Keratinocyte (primary cell): ENCODE measurements at regions not wholly inside any gene's neighbourhood (a gene's known extent, or its start where the extent isn't known, plus 50 kb on each side); places are given as distances from the start of the nearest gene placed in this dataset.

Experiments
- DNase-seq: peaks from one replicate; pipeline ENCODE4 v3.0.0-alpha.2; 2011; ENCODE audit warnings: low read depth, missing footprints, low spot score
- FAIRE-seq: peaks from 2 replicates; lab custom pipeline; 2011; peaks lifted over from hg19 to GRCh38; lab: Jason Lieb, UNC
- H2AFZ ChIP-seq: 2 replicates; pipeline ENCODE4 v1.6.0; 2012; ENCODE audit warnings: low read length, control low read depth, inconsistent platforms; ENCODE audit not compliant: control insufficient read depth
- H3K27ac ChIP-seq: 2 replicates; pipeline ENCODE4 v1.5.1; 2011; ENCODE audit warnings: low read length; ENCODE audit not compliant: control insufficient read depth, insufficient read depth
- H3K27me3 ChIP-seq: 3 replicates; pipeline ENCODE4 v1.6.0; 2011; ENCODE audit warnings: low read length; ENCODE audit not compliant: control insufficient read depth, insufficient read depth; ENCODE audit errors: extremely low read depth
- H3K36me3 ChIP-seq, 2 experiments: 2 replicates in 1 of 2; 3 replicates in 1 of 2; pipeline ENCODE4 v1.5.1; 2011; ENCODE audit warnings: low read length in 2 of 2, mild to moderate bottlenecking in 1 of 2; ENCODE audit not compliant: control insufficient read depth in 2 of 2, insufficient read depth in 2 of 2; ENCODE audit errors: extremely low read depth in 1 of 2
- H3K4me1 ChIP-seq: 3 replicates; pipeline ENCODE4 v1.5.1; 2011; ENCODE audit warnings: low read length; ENCODE audit not compliant: control insufficient read depth, insufficient read depth; ENCODE audit errors: extremely low read depth
- H3K4me2 ChIP-seq: 3 replicates; pipeline ENCODE4 v1.6.0; 2011; ENCODE audit warnings: low read depth, low read length; ENCODE audit not compliant: control insufficient read depth, insufficient read depth; ENCODE audit errors: extremely low read depth
- H3K4me3 ChIP-seq, 3 experiments: fragments of 200-600 bp in 1 of 3; sonication (generic) in 1 of 3; 2 replicates in 2 of 3; 3 replicates in 1 of 3; pipeline ENCODE4 v1.5.1; 2011 to 2016; ENCODE audit warnings: low read length in 3 of 3, mild to moderate bottlenecking in 3 of 3, control low read depth in 2 of 3, inconsistent platforms in 1 of 3, low read depth in 1 of 3, mixed read lengths in 1 of 3, mixed run types in 1 of 3, moderate library complexity in 1 of 3; ENCODE audit not compliant: control insufficient read depth in 2 of 3, insufficient read depth in 2 of 3; ENCODE audit errors: extremely low read depth in 1 of 3
- H3K79me2 ChIP-seq: 2 replicates; pipeline ENCODE4 v1.6.0; 2012; ENCODE audit warnings: low read length; ENCODE audit not compliant: control insufficient read depth, insufficient read depth
- H3K9ac ChIP-seq: 3 replicates; pipeline ENCODE4 v1.6.0; 2011; ENCODE audit warnings: low read length; ENCODE audit not compliant: control insufficient read depth, insufficient read depth; ENCODE audit errors: extremely low read depth
- H3K9me1 ChIP-seq: 3 replicates; pipeline ENCODE4 v1.6.0; 2011; ENCODE audit warnings: low read length; ENCODE audit not compliant: control insufficient read depth, insufficient read depth; ENCODE audit errors: extremely low read depth
- H3K9me3 ChIP-seq: 2 replicates; pipeline ENCODE4 v1.5.1; 2012; ENCODE audit warnings: low read depth, low read length; ENCODE audit not compliant: control insufficient read depth
- H4K20me1 ChIP-seq: 3 replicates; pipeline ENCODE4 v1.6.0; 2011; ENCODE audit warnings: low read length; ENCODE audit not compliant: control insufficient read depth, insufficient read depth; ENCODE audit errors: extremely low read depth
- CTCF ChIP-seq, 3 experiments: IDR thresholded peaks in 1 of 3; conservative IDR thresholded peaks in 1 of 3; optimal IDR thresholded peaks in 1 of 3; 2 replicates in 2 of 3; 3 replicates in 1 of 3; pipeline versions ENCODE3 to v1.5.1; 2011; ENCODE audit warnings: low read length in 3 of 3, mild to moderate bottlenecking in 3 of 3, moderate library complexity in 2 of 3, control low read depth in 1 of 3, inconsistent platforms in 1 of 3; ENCODE audit not compliant: insufficient read depth in 2 of 3; ENCODE audit errors: extremely low read depth in 1 of 3
- EZH2 ChIP-seq: IDR thresholded peaks from one replicate; pipeline ENCODE4 v1.6.1; 2012; ENCODE audit warnings: inconsistent platforms, mild to moderate bottlenecking, low read length, moderate library complexity
- dilution Hi-C: fragments of 300-500 bp; cut with MboI; formaldehyde crosslinking; loops from one replicate; pipeline ENCODE4 v1.7.0; 2020; ENCODE audit warnings: low sequenced_read_pairs; ENCODE audit not compliant: extremely low pct_ligation_motif_present

GRCh38 chr6:26269531-26270485 is 95.2 kb upstream of the BTN3A2 start:
- Histone ChIP-seq H2AFZ (peak overlapping the region; percentile 13), H3K4me1 (peaks cover 30% of the 10 kb centered on the region), H3K9me1 (no peaks in the 10 kb centered on the region), H3K4me3 (peak overlapping the region; percentile 18 to 62 (median 48)), H3K27ac (peak overlapping the region; percentile 76), H3K9ac (peak overlapping the region; percentile 81), H4K20me1 (no peaks in the 10 kb centered on the region), H3K9me3 (no peaks in the 10 kb centered on the region), H3K27me3 (no peaks in the 10 kb centered on the region), H3K79me2 (no peaks in the 10 kb centered on the region), H3K4me2 (peak overlapping the region; percentile 74), H3K36me3 (no peaks in the 10 kb centered on the region)
- dilution Hi-C loops = no loop called here
- no peak for DNase-seq
- FAIRE-seq = no peak
- no peak for TF ChIP-seq EZH2
- no peak for TF ChIP-seq CTCF (optimal IDR thresholded peaks at IDR 0.05 in 1 of 3, IDR thresholded peaks at IDR 0.05 in 1 of 3, conservative IDR thresholded peaks at IDR 0.05 in 1 of 3; ENCODE audit: extremely low read depth in 1 of 3, insufficient read depth in 2 of 3, low read length in 3 of 3)

- peak overlapping the region; percentile 74 for H3K4me2 ChIP-seq
- FAIRE-seq (no peak), DNase-seq (no peak)
- H3K9me1 ChIP-seq = no peaks in the 10 kb centered on the region
- H4K20me1 ChIP-seq = no peaks in the 10 kb centered on the region
- H3K4me3 ChIP-seq = peak overlapping the region; percentile 18 to 62 (median 48)
- dilution Hi-C loops = no loop called here
- TF ChIP-seq CTCF (optimal IDR thresholded peaks at IDR 0.05 in 1 of 3, IDR thresholded peaks at IDR 0.05 in 1 of 3, conservative IDR thresholded peaks at IDR 0.05 in 1 of 3; ENCODE audit: extremely low read depth in 1 of 3, insufficient read depth in 2 of 3, low read length in 3 of 3) (no peak), EZH2 (no peak)
- H2AFZ ChIP-seq = peak overlapping the region; percentile 64
- no peaks in the 10 kb centered on the region for H3K79me2 ChIP-seq
- no peaks in the 10 kb centered on the region for H3K27me3 ChIP-seq
- peaks cover 30% of the 10 kb centered on the region for H3K4me1 ChIP-seq
- peak overlapping the region; percentile 76 for H3K27ac ChIP-seq
- no peaks in the 10 kb centered on the region for H3K9me3 ChIP-seq
- H3K9ac ChIP-seq = peak overlapping the region; percentile 81
- no peaks in the 10 kb centered on the region for H3K36me3 ChIP-seq
Observed at GRCh38 chr6:26270486-26270861, 94.5 kb upstream of the BTN3A2 start.
